ENCODE measurements at regions not wholly inside any gene's neighbourhood (a gene's known extent, or its start where the extent isn't known, plus 50 kb on each side); places are given as distances from the start of the nearest gene placed in this dataset.

DNA sequence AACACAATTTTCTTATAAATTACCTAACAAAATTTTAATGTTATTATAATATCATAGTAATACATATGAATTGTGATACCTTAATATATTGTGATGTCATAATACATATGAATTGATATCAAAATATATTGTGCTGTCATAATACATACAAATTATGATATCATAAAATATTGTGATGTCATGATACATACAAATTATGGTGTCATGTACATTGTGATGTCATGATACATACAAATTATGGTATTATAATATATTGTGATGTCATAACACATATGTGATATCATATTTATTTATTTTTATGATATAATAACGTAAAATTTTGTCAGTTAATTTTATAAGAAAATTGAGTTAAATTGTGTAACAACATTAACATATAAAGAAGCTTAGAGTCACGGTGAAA, 1927.2 kb downstream of the TP53TG3F start:
- TF ChIP-seq, protein P1, sequence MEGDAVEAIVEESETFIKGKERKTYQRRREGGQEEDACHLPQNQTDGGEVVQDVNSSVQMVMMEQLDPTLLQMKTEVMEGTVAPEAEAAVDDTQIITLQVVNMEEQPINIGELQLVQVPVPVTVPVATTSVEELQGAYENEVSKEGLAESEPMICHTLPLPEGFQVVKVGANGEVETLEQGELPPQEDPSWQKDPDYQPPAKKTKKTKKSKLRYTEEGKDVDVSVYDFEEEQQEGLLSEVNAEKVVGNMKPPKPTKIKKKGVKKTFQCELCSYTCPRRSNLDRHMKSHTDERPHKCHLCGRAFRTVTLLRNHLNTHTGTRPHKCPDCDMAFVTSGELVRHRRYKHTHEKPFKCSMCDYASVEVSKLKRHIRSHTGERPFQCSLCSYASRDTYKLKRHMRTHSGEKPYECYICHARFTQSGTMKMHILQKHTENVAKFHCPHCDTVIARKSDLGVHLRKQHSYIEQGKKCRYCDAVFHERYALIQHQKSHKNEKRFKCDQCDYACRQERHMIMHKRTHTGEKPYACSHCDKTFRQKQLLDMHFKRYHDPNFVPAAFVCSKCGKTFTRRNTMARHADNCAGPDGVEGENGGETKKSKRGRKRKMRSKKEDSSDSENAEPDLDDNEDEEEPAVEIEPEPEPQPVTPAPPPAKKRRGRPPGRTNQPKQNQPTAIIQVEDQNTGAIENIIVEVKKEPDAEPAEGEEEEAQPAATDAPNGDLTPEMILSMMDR (IDR thresholded peaks at IDR 0.05; ENCODE audit: insufficient read depth, low read depth, low read length) = no peak
- no peak for TF ChIP-seq EZH2 (IDR thresholded peaks at IDR 0.05; ENCODE audit: insufficient read depth, low read length)

Measured in astrocyte (in vitro differentiated cells and primary cell).